HG02884 (cell line): ENCODE measurements at regions not wholly inside any gene's neighbourhood (a gene's known extent, or its start where the extent isn't known, plus 50 kb on each side); places are given as distances from the start of the nearest gene placed in this dataset.

Experiments used
- ATAC-seq: cut with Tn5 transposase; IDR thresholded peaks from one replicate; pipeline ENCODE4 v1.9.1; 2021; ENCODE audit warnings: mild to moderate bottlenecking, moderate library complexity; ENCODE audit not compliant: unreplicated experiment

DNA sequence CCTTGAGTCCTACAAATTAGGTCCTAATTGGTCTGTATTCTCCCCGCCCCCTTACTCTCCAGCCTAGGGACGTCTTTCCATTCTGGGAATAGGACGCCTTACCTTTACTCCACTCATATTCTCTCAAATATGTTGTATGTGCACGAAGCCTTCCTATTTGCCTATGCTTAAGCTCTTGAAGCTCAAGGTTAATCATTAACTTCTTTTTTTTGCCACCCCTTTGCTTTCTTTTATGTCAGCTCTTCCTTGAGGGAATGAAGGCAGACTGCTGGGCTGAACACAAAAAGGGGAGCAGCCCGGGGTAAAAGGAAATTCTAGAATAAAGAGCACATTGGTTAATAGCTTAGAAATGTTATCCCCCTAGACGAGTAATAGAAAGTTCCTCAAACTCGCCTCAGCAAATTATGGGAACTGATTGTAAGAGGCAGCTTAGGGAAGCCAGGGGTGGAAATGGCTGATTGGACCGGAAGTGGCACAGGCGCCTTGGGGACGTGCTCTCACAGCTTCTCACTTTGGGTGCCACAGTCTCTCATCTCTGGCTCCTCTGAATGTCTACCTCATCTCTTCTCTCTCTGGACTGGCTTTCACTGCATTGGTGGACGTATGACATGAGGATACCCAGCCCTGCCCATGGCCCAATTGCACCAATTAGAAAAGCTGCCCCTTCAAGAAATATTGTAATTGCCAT is 122.3 kb upstream of the IL12B start:
- ATAC-seq: no peak

DNA sequence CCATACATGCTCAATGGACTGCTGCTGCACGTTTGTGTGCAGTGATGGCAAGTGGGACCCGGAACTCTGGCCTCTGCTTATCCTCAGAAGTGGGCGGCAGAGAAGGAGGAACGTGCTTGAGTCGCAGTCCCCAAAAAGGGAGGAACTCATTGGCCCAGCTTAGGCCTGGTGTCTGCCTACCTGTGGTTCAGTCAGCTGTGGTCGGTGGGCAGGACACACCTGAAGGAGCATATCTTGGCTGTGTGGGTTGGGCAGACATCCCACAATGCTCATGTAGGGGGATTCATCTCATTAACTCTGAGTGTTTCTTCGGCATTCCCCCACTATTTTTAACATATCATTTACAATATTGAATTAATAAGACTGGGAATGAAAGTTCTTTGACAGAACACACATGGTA is 122.9 kb upstream of the IL12B start:
- no peak for ATAC-seq

DNA sequence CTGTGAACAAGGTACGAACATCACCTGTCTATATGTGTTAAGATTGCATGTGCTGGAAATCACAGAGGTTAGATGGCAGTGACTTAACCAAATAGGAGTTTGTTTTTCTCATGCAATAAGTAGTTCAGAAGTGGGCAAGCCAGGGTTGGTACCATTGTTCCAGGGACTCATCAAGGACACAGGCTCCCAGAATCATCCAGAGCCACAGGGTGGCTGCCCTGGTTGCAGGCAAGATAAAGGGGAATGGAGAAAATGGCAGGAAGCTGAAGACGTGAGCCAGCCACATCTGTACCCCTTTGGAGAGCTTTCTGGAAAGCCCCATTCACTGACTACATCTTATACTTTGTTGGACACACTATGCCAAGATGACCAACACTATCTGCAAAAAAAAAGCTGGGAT is 126.0 kb upstream of the IL12B start:
- peak; percentile 2 for ATAC-seq

DNA sequence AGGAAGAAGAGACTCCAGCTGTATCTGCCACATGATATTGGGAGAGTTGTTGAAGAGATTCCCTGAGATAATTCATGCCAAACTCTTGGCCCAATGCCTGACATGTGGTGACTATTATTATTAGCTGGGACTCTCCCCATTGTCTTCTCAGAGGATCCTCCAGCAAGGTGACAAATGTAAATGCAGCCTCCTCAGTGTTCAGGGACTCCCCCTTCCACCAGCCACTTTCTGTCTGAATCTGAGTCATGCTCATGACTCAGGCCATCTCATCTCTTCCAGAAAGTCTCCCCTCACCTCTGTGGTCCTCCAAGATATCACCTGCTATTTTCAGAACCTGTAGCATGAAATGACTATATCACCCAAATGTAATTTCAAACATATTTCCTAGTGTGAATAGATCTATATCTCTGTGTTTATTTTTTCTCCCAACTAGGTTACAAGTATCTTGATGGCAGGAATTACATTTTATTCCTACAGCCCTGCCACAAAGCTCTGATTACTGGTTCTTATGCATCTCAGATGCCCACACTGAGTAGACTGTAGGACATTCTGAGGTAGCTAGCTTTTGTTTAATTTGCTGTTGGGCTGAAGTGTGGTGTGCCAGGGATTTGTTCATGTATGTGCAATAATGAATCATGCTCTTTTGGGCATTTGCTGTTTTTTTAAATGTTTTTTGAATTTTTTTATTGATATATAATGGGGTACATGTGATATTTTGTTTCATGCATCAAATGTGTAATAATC is 126.6 kb upstream of the IL12B start:
- ATAC-seq: peak; percentile 82

DNA sequence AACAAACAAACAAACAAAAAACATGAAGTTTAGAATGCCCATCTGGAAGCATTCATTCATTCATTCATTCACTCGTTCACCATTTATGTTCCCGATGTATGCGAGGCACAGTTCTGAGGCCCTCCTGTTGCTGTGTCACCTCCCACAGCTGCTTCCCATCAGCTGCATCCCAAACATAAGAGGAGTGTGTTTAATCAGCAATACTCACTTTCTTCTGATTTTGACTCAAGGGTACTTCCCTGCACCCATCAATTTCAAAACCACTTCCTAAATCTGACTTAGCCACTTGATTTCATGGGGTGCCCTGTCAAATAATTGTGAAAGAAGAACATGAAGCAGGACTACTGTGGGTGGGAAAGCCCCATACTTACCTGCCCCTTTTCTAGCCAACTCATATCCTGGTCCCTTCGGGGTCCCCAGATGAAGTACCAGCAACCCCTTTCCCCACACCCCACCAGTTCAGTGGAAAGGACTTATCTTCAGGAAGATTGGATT is 128.0 kb upstream of the IL12B start:
- ATAC-seq: peak; percentile 36

DNA sequence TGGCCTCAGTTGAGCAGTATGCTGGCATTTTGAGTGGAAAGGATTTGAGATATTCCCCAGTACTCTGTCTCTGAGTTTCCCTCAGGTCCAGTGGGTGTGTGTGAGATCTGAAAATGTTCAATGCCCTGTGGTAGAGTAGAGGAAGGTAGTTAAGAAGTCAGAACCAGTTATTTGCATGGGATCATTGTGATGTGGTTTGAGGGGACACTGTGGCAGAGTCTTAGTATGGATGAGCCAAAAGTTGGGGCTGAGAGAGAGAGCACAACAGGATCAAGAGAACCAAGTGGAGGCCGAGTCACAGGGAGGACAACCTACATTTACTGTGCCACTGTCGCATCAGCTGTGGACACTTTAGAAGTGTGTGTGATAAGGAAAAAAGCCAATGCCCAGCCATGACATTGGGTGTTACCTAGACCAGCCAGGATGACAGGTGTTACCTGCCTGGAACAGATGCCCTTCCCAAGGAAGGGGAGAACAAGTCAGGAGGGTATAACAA is 128.9 kb upstream of the IL12B start:
- ATAC-seq: no peak

DNA sequence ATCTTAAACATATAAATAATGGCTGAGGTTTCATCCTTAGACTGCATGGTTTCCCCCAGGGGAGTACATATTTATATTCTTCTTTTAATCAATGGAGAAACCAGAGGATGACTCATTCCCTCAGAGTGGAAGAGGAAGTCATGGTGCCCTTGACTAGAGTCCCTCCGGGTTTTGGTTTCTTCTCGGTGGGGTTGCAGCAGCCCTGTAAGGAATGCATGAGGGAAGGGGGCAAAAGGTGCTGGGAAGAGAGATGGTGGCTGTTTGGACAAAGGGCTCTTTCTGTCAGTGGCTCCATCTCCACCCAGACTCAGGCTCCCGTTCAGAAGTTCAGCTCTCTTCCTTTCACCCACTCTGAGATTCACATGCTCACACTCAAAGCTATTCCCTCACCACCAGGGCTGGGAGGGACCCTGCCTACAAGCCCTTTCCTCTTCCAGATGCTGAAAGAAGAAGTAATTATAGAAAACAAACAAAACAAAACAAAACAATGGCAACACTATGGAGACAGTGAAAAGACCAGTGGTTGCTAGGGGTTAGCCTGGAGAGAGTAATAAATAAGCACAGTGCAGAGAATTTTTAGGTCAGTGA is 129.8 kb upstream of the IL12B start:
- peak; percentile 17 for ATAC-seq

DNA sequence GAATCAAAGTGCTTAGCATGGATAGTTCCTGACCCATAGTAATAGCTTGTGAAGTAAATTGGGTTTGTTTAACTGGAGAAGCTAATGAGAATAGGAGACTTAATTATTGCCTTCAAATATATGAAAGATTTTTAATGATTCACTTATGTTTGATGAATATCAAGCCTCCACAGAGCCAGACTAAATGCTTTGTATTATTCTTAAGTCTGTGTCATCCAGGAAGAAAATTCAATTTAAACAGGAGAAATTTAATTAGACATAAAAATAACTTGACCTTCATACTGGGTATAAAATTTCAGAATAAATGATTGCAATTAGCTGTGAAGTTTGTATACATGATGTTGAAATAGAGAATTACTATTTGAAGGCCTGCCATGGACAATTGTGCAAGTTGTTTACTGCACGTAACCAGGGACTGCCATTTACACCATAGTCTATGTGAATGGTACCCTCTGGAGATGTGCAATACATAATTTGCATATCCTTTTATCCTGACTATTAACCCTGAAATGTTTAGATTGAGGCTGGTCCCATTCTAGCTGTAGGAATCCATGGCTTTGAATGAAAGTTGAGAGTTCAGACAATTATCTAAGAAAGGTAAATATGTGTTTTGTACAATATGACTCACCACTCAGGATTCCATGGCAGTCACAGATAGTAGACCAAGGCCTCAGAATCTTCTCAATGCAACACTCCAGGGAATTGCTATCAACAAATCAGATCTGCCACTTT is 133.5 kb upstream of the IL12B start:
- no peak for ATAC-seq

DNA sequence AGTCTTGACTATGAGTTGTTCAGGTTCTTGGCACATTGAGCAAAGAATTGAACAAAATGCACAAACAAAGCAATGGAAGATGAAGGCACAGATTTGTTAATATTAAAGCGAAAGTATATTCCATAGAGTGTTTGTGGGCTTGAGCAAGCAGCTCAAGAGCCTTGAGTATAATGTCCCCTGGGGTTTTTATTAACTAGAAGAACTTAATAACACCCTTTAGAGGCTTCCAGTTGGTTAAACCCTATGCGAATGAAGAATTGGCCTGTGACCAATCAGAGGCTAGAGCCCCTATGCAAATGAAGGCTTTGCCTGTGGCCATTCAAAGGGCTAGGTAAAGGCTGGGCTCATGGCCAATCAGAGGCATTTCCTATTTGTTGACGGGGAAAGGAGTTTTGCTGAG is 135.3 kb upstream of the IL12B start:
- ATAC-seq: no peak

DNA sequence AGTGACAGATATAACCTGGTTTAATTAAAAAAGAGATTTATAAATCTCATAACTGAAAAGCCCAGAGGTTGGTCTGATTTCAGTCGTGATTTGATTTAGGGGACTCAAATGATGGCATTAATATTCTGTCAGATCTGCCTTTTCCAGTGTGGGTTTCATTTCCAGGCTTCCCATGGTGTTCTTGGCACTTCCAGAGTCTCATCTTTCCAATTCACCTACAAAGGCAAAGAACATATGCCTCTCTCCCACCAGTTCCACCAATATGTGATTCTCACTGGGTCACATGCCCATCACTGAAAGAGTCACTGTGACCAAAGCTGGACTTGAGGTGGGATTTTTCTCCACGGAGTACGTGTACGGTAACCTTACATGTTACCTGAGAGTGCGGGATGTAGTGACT is 137.4 kb upstream of the IL12B start:
- ATAC-seq: no peak

DNA sequence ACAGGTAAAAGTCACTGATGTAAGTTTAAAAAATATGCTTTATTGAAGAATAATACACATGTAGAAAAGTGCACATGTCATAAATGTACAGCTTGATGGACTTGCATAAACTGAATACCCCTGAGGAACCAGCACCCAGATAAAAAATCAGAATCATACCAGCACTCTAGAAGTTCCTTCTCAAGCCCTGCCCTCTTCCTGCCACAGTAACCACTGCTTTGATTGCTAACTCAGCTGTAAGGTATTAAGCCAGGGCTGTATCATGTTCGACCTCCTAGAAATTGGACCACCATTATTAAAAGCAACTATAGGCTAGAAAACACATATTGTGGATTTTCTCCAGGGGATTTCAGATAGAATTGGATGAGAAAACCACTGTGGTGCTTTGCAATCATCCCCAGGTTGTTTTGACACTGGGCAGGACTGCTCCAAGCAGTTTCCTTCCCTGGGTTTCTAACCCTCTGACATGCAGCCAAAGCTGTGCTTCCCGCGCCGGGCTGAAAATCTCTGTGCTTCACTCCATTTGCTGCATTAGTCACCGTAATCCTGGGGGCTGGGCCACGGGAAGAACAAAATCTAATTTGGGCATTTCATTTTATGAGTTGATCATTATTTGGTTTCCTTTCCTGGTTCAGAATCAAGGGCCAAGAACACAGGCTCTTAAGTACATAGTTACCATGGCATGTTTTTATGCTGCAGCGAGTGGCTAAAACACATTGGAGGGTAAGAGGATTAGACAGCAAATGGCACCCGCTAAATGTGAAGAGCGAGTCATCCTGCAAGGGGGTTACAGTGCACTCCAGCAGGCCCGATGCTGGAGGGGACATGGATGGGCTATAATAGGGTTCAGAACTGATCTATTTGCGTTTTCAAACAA is 139.4 kb upstream of the IL12B start:
- ATAC-seq: no peak

DNA sequence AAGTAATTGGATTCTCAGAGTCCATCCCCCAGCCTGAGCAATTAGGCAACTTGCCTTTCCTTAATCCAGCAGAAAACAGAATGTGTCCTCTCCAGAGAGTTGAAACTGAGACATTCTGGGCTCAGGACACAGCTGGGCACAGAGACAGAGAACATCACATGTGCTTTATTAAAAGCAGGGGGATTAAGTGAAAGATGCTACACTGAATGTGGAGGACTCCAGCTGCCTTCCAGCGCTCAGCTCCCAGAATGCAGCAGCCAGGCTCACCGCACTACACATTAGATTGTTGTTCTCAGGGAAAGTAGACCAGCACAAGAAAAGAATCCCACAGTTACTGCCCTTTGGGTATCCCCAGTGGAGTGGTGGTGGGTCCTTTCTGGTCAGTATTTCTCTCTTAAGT is 141.6 kb upstream of the IL12B start:
- ATAC-seq: no peak

DNA sequence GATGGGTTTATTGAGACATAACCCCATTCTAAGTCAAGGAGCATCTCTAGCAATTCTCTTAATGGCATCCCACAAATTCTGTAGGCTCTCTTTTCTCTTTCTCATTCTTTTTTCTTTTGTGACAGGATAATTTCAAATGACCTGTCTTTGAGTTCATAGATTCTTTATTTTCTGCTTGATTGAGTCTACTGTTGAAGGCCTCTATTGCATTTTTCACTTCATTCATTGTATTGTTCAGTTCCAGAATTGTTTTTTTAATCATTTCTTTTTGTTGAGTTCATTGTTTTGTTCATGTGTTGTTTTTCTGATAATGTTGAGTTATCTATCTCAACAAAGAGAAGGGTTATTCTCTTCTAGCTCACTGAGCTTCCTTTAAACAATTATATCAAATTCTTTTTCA is 144.7 kb upstream of the IL12B start:
- ATAC-seq: no peak

DNA sequence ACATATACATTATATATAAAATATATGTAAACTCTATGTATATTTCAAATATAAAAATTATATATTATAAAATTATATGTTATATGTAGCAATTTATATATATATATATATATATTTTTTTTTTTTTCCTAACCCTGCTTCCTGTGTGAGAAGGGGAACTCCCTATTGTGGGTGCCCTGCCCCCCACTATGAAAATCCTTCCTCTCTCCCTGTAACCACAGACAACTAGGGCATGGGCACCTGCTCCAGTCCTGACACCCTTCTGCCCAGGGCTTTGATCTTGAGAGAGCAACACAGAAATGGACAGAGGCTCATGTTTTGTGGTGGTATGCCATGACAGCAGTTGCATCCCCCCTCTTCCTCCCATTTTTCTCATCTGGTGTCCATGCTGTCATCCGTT is 148.7 kb upstream of the IL12B start:
- ATAC-seq: no peak

DNA sequence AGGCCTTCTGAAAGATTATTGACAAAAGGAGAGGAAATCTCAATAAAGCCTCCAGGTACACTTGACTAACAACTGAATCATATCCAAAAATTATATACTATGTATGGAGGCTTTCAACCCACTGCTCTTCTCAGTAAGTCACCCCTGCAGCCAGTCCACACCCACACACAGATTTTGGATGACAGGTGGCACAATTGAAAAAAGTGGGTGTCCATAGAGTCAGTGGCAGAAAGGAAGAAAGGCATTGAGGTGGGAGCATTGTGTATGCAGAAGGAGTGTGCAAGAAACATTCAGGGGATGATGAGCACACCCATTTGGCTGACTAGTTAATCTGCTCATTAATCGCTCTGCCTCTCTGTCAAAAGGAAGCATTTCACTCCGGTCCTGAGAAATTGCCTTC is 150.6 kb upstream of the IL12B start:
- ATAC-seq: no peak

DNA sequence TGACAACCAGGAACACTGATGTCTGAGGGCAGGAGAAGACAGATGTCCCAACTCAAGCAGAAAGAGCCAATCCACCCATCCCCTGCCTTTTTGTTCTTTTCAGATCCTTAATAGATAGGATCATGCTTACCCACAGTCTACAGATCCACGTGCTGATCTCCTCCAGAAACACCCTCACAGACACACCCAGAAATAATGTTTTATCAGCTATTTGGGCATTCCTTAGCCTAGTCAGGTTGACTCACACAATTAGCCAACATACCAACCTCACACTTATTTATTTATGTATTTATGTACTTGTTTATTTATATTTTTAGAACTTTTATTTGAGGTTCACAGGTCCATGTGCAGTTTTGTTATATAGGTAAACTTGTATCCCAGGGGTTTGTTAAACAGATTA is 151.5 kb upstream of the IL12B start:
- ATAC-seq: no peak

DNA sequence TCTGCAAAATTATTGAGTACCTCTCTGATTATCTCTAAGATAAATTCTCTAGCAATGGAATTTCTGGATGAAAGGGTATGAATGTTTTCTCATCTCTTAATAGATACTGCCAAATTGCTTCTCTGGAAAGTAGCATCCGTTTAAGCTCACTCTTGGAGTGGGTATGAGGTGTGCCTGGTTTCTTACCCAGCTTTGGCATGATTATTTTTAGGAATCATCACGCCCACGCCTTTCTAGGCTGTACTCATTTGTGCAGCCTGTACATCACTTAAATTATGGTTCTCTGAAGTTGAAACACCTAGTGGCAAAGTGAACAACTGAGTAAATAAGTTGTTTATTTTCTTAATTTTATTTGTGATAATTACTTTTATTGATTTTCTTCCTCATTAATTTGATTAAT is 156.5 kb upstream of the IL12B start:
- ATAC-seq: no peak

DNA sequence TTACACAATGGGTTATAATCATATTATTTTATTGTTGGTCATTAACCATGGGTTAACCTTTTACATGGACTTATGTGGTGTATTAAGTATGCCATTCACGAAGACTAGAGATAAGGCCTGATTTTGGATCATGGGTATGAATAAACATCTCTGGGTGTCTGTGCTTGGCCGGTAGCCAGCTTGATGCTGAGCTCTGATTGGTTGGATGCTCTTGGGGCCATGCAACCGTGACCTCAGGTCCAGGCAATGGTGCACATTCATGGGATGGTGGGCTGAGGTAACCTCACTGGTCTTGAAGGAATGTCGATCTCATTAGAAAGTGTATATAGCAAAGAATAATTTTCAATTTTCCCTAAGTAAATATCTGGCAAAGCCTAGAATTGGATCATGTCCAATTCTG is 158.2 kb upstream of the IL12B start:
- ATAC-seq: no peak

DNA sequence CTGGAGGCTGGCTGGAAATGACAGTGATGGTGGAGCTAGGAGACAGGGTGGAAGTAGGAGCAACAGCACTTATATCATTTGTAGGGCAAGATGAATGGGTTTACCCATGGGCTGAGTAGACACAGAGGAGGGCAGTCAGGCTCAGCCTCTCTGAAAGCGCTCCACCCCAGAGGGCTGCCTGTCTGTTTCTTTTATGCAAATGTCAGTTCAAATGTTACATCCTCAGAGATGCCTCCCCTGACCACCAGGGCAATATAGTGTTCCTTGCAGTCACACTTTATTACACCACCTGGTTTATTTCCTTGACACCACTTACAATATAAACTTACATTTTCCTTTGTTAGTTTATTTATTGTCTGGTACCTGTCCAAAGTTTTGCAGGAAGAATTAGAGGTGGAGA is 159.5 kb upstream of the IL12B start:
- ATAC-seq: no peak

DNA sequence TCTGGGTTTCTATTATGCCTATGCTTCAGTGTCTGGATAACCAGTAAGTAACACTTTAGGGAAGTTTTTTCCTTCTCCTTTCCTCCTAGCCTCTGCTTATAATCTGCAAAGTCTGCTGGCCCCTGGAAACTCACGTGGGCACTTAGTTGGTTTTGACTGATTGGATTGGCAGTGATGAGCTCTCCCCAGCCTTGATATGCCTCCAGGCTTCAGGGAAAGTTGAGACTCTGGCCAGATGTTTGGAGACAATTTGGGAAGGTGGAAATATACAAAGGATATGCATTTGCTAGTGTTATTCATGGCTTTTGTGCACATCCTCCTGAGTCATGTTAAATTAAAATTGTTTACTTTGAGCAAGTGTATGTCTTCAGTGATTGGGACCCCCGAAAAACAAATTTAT is 160.2 kb upstream of the IL12B start:
- no peak for ATAC-seq
